ENCODE measurements at regions not wholly inside any gene's neighbourhood (a gene's known extent, or its start where the extent isn't known, plus 50 kb on each side); places are given as distances from the start of the nearest gene placed in this dataset.

DNA sequence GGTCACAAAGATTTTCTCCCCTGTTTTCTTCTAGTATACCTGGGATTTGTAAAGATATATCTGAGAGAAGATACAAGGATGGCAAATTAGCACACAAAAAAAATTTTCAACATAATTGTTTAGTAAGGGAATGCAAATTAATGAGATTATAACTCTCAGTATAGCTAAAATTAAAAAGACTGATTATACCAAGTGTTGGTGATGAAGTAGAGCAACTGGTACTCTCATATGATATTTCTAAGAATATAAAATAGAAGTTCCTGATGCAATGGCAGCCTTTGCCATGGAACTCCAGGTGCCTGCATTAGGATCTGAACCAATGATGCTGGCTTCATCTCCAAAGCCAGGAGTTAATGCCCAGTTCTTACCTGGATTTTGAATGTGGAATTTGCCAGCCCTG lies 51.4 kb upstream of the KIAA1217 start:
- TF ChIP-seq, protein P1, sequence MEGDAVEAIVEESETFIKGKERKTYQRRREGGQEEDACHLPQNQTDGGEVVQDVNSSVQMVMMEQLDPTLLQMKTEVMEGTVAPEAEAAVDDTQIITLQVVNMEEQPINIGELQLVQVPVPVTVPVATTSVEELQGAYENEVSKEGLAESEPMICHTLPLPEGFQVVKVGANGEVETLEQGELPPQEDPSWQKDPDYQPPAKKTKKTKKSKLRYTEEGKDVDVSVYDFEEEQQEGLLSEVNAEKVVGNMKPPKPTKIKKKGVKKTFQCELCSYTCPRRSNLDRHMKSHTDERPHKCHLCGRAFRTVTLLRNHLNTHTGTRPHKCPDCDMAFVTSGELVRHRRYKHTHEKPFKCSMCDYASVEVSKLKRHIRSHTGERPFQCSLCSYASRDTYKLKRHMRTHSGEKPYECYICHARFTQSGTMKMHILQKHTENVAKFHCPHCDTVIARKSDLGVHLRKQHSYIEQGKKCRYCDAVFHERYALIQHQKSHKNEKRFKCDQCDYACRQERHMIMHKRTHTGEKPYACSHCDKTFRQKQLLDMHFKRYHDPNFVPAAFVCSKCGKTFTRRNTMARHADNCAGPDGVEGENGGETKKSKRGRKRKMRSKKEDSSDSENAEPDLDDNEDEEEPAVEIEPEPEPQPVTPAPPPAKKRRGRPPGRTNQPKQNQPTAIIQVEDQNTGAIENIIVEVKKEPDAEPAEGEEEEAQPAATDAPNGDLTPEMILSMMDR (IDR thresholded peaks at IDR 0.05; ENCODE audit: extremely low read depth in 1 of 2, insufficient read depth in 1 of 2, low read depth in 1 of 2, low read length in 2 of 2) = no peak
- TF ChIP-seq, protein P2, sequence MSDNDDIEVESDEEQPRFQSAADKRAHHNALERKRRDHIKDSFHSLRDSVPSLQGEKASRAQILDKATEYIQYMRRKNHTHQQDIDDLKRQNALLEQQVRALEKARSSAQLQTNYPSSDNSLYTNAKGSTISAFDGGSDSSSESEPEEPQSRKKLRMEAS (IDR thresholded peaks at IDR 0.05; ENCODE audit: insufficient read depth, insufficient read length) = no peak
- TF ChIP-seq POLR2A (IDR thresholded peaks at IDR 0.05; ENCODE audit: low read depth, low read length) = no peak
- no peak for TF ChIP-seq POLR2AphosphoS5 (IDR thresholded peaks at IDR 0.05; ENCODE audit: insufficient read depth, low read depth, low read length)
- no peak for TF ChIP-seq EZH2 (IDR thresholded peaks at IDR 0.05; ENCODE audit: borderline replicate concordance, low read depth, low read length, severe bottlenecking)
- no peak for TF ChIP-seq FOS (IDR thresholded peaks at IDR 0.05; ENCODE audit: borderline replicate concordance, insufficient read depth, low read length)
- TF ChIP-seq MYC (IDR thresholded peaks at IDR 0.05; ENCODE audit: low read depth, low read length) = no peak
- TF ChIP-seq GATA2 (IDR thresholded peaks at IDR 0.05; ENCODE audit: insufficient read depth, insufficient read length, low read depth, low read length) = no peak
- no peak for TF ChIP-seq JUN (IDR thresholded peaks at IDR 0.05; ENCODE audit: borderline replicate concordance, insufficient read depth, insufficient read length, low read depth)
